ENCODE measurements at regions not wholly inside any gene's neighbourhood (a gene's known extent, or its start where the extent isn't known, plus 50 kb on each side); places are given as distances from the start of the nearest gene placed in this dataset.

DNA sequence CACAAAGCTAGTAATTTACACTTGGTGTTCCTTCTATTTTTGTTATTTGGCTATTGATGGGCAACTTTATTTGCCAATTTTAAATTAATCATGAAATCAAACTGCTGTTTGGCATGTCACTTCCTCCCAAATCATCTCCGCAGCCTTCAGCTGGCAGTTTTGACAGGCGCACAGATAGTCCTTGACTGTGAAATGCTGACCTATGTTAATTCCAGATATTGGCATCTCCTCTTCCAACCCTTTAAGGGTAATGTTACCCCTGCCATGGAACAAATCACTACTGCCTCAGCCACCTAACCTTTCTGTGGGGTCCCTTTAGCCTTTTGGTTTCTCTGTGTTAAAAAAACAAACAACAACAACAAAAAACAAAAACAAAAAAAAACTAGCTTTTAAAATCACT lies 182.4 kb upstream of the TANK start:
- WGBS (ENCODE audit: missing lambda C conversion rate): 93% methylated on average over 2 of the region's 2 CpGs
- TF ChIP-seq GATA3 (IDR thresholded peaks at IDR 0.05; ENCODE audit: borderline replicate concordance): no peak
- TF ChIP-seq CBX2 (IDR thresholded peaks at IDR 0.05; ENCODE audit: borderline replicate concordance, low read depth): no peak
- TF ChIP-seq KDM5A (IDR thresholded peaks at IDR 0.05): no peak
- TF ChIP-seq MAFK (IDR thresholded peaks at IDR 0.05; ENCODE audit: partially characterized antibody): peak; percentile 22
- ATAC-seq (no peak), FAIRE-seq (no peak), DNase-seq (ENCODE audit: low read depth in 1 of 2, low spot score in 1 of 2) (no peak)
- CTCF ChIA-PET: interaction anchor here (0.6 to 3.8 kb wide), 4 partner anchors 16 to 868 kb away, joined by 3 to 15 read pairs (median 4); no protein-coding TSS in a partner anchor
- Histone ChIP-seq H3K4me1 (no peaks in the 10 kb centered on the region), H3K27ac (no peak overlapping the region), H3K4me3 (no peak overlapping the region), H3K9me3 (no peaks in the 10 kb centered on the region), H3K4me2 (no peak overlapping the region)
- POLR2A ChIA-PET: no interaction called here

- WGBS (ENCODE audit: missing lambda C conversion rate): 82% methylated on average over 3 of the region's 3 CpGs
- TF ChIP-seq PHF8 (IDR thresholded peaks at IDR 0.05; ENCODE audit: borderline replicate concordance, low read depth): no peak
- TF ChIP-seq EP300 (IDR thresholded peaks at IDR 0.05): no peak
- TF ChIP-seq, protein P1, sequence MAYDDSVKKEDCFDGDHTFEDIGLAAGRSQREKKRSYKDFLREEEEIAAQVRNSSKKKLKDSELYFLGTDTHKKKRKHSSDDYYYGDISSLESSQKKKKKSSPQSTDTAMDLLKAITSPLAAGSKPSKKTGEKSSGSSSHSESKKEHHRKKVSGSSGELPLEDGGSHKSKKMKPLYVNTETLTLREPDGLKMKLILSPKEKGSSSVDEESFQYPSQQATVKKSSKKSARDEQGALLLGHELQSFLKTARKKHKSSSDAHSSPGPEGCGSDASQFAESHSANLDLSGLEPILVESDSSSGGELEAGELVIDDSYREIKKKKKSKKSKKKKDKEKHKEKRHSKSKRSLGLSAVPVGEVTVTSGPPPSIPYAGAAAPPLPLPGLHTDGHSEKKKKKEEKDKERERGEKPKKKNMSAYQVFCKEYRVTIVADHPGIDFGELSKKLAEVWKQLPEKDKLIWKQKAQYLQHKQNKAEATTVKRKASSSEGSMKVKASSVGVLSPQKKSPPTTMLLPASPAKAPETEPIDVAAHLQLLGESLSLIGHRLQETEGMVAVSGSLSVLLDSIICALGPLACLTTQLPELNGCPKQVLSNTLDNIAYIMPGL (CRISPR knock-in tag; IDR thresholded peaks at IDR 0.05; ENCODE audit: borderline replicate concordance): no peak
- no peak for TF ChIP-seq ZC3H11A (IDR thresholded peaks at IDR 0.05)
- TF ChIP-seq CHD2 (IDR thresholded peaks at IDR 0.05; ENCODE audit: low read length, partially characterized antibody): no peak
- TF ChIP-seq, protein P2, sequence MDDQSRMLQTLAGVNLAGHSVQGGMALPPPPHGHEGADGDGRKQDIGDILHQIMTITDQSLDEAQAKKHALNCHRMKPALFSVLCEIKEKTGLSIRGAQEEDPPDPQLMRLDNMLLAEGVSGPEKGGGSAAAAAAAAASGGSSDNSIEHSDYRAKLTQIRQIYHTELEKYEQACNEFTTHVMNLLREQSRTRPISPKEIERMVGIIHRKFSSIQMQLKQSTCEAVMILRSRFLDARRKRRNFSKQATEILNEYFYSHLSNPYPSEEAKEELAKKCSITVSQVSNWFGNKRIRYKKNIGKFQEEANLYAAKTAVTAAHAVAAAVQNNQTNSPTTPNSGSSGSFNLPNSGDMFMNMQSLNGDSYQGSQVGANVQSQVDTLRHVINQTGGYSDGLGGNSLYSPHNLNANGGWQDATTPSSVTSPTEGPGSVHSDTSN (IDR thresholded peaks at IDR 0.05): no peak
- no peak for TF ChIP-seq HOXB5 (CRISPR knock-in tag; IDR thresholded peaks at IDR 0.05)
- TF ChIP-seq CBX8 (IDR thresholded peaks at IDR 0.05): no peak
- Histone ChIP-seq H3K4me1 (no peaks in the 10 kb centered on the region), H3K9me3 (no peaks in the 10 kb centered on the region), H3K4me2 (no peak overlapping the region), H3K4me3 (no peak overlapping the region), H3K27ac (no peak overlapping the region)
- FAIRE-seq (no peak), ATAC-seq (no peak), DNase-seq (ENCODE audit: low read depth in 1 of 2, low spot score in 1 of 2) (no peak)
- ChIA-PET POLR2A (no interaction called here), CTCF (interaction anchor here (1.0 to 3.5 kb wide), 2 partner anchors 10 to 70 kb away, joined by 3 to 17 read pairs; no protein-coding TSS in a partner anchor)
Measured at GRCh38 chr2:160984426-160985077, 175.7 kb upstream of the TANK start.

DNA sequence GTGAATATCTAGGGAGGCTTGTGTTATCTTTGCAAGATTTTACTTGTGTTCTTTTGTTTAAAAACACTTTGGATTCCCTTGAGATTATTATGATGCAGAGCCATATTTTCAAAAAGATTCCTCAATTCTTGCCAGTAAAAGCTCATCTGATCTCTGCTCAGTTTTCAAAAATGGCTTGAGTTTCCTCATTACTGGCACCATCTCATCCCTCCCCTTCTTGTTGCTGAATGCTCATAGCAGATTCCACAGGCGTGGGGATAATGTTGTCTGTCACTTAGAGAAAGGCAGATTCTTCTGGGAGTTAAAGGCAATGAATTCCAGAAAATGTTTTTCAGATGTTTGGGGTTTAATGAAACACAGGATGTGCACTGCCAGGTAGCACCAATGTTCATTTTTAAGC lies 170.4 kb upstream of the TANK start:
- ChIA-PET POLR2A (no interaction called here), CTCF (interaction anchor here (0.7 to 2.6 kb wide), 4 partner anchors 19 to 880 kb away, joined by 3 to 8 read pairs (median 5); no protein-coding TSS in a partner anchor)
- H3K27ac ChIP-seq: no peak overlapping the region
- ATAC-seq: no peak
- H3K4me3 ChIP-seq: no peak overlapping the region
- H3K9me3 ChIP-seq: no peaks in the 10 kb centered on the region
- H3K4me1 ChIP-seq: peaks cover 3% of the 10 kb centered on the region; the same call in 1 of the 3 replicates
- no peak for FAIRE-seq
- no peak for DNase-seq (ENCODE audit: low read depth in 1 of 2, low spot score in 1 of 2)
- WGBS (ENCODE audit: missing lambda C conversion rate): 70% methylated on average over 1 of the region's 1 CpG
- H3K4me2 ChIP-seq: no peak overlapping the region
- no peak for TF ChIP-seq ZNF302 (CRISPR knock-in tag; IDR thresholded peaks at IDR 0.05)
- TF ChIP-seq NPAS2 (CRISPR knock-in tag; IDR thresholded peaks at IDR 0.05; ENCODE audit: borderline replicate concordance): no peak
- no peak for TF ChIP-seq CBX8 (IDR thresholded peaks at IDR 0.05)

GRCh38 chr2:160993654-160994061 lies 166.6 kb upstream of the TANK start:
- no peak overlapping the region for H3K4me3 ChIP-seq
- TF ChIP-seq, protein P1 (CRISPR knock-in tag; IDR thresholded peaks at IDR 0.05; ENCODE audit: borderline replicate concordance): no peak
- no peak for TF ChIP-seq RNF2 (IDR thresholded peaks at IDR 0.05; ENCODE audit: borderline replicate concordance, low read depth)
- TF ChIP-seq JUNB (IDR thresholded peaks at IDR 0.05): no peak
- TF ChIP-seq CBX8 (IDR thresholded peaks at IDR 0.05): no peak
- TF ChIP-seq, protein P3, sequence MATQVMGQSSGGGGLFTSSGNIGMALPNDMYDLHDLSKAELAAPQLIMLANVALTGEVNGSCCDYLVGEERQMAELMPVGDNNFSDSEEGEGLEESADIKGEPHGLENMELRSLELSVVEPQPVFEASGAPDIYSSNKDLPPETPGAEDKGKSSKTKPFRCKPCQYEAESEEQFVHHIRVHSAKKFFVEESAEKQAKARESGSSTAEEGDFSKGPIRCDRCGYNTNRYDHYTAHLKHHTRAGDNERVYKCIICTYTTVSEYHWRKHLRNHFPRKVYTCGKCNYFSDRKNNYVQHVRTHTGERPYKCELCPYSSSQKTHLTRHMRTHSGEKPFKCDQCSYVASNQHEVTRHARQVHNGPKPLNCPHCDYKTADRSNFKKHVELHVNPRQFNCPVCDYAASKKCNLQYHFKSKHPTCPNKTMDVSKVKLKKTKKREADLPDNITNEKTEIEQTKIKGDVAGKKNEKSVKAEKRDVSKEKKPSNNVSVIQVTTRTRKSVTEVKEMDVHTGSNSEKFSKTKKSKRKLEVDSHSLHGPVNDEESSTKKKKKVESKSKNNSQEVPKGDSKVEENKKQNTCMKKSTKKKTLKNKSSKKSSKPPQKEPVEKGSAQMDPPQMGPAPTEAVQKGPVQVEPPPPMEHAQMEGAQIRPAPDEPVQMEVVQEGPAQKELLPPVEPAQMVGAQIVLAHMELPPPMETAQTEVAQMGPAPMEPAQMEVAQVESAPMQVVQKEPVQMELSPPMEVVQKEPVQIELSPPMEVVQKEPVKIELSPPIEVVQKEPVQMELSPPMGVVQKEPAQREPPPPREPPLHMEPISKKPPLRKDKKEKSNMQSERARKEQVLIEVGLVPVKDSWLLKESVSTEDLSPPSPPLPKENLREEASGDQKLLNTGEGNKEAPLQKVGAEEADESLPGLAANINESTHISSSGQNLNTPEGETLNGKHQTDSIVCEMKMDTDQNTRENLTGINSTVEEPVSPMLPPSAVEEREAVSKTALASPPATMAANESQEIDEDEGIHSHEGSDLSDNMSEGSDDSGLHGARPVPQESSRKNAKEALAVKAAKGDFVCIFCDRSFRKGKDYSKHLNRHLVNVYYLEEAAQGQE (IDR thresholded peaks at IDR 0.05): no peak
- TF ChIP-seq, protein P4, sequence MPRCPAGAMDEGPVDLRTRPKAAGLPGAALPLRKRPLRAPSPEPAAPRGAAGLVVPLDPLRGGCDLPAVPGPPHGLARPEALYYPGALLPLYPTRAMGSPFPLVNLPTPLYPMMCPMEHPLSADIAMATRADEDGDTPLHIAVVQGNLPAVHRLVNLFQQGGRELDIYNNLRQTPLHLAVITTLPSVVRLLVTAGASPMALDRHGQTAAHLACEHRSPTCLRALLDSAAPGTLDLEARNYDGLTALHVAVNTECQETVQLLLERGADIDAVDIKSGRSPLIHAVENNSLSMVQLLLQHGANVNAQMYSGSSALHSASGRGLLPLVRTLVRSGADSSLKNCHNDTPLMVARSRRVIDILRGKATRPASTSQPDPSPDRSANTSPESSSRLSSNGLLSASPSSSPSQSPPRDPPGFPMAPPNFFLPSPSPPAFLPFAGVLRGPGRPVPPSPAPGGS (IDR thresholded peaks at IDR 0.05): no peak
- no peak for TF ChIP-seq ZC3H11A (IDR thresholded peaks at IDR 0.05)
- no peak for TF ChIP-seq FOSB (CRISPR knock-in tag; IDR thresholded peaks at IDR 0.05)

More at GRCh38 chr2:160993654-160994061, 166.6 kb upstream of the TANK start:
- H3K27ac ChIP-seq: peak overlapping the region in 1 of 2 experiments; percentile 73; a peak in 4 of 6 replicates
- peak overlapping the region; percentile 50; the same call in 2 of the 3 replicates for H3K4me2 ChIP-seq
- ATAC-seq (peak; percentile 24 to 39; a peak in 3 of 6 replicates), FAIRE-seq (no peak), DNase-seq (ENCODE audit: low read depth in 1 of 2, low spot score in 1 of 2) (no peak)
- WGBS (ENCODE audit: missing lambda C conversion rate): 85% methylated on average over 7 of the region's 7 CpGs
- CTCF ChIA-PET: interaction anchor here (0.9 to 4.3 kb wide), 43 partner anchors 9 to 996 kb away, joined by 3 to 33 read pairs (median 5); no protein-coding TSS in a partner anchor
- H3K4me1 ChIP-seq: peaks cover 3% of the 10 kb centered on the region; the same call in 1 of the 3 replicates
- POLR2A ChIA-PET: no interaction called here
- H3K9me3 ChIP-seq: no peaks in the 10 kb centered on the region
